ENCODE measurements at regions not wholly inside any gene's neighbourhood (a gene's known extent, or its start where the extent isn't known, plus 50 kb on each side); places are given as distances from the start of the nearest gene placed in this dataset.

DNA sequence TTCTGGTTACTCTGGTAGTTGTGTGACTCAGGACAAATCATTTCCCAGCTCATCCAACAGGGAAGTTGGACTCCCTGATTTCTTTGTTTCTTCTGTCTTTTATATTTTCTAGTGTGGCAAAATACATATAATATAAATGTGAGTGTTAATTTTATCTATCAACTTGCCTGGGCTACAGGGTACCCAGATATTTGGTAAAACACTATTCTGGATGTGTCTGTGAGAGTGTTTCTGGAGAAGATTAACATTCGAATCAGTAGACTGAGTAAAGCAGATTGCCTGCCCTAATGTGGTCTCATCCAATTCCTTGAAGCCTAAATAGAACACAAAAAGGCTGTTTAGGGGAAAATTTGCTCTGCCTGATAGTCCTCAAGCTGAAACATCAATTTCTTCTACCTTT lies 91.1 kb upstream of the EPCAM start:
- H3K36me3 ChIP-seq (ENCODE audit: control insufficient read depth in 2 of 2, insufficient read depth in 2 of 2, low read length in 1 of 2), result no peaks in the 10 kb centered on the region
- H4K20me1 ChIP-seq (ENCODE audit: control insufficient read depth, insufficient read depth), result no peaks in the 10 kb centered on the region
- WGBS (ENCODE audit: insufficient coverage, insufficient replicate concordance, low lambda C conversion rate, missing lambda C conversion rate), result 25% methylated on average over 1 of the region's 1 CpG
- no peaks in the 10 kb centered on the region for H3K79me2 ChIP-seq (ENCODE audit: control insufficient read depth, insufficient read depth, low read length)
- SMC1A ChIA-PET (ENCODE audit: uncharacterized antibody, unreplicated experiment), result interaction anchor here (1.2 to 12.0 kb wide), 5 partner anchors 8 to 33 kb away, joined by 3 to 134 read pairs (median 5); no protein-coding TSS in a partner anchor
- TF ChIP-seq, protein P1, sequence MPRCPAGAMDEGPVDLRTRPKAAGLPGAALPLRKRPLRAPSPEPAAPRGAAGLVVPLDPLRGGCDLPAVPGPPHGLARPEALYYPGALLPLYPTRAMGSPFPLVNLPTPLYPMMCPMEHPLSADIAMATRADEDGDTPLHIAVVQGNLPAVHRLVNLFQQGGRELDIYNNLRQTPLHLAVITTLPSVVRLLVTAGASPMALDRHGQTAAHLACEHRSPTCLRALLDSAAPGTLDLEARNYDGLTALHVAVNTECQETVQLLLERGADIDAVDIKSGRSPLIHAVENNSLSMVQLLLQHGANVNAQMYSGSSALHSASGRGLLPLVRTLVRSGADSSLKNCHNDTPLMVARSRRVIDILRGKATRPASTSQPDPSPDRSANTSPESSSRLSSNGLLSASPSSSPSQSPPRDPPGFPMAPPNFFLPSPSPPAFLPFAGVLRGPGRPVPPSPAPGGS (IDR thresholded peaks at IDR 0.05; ENCODE audit: borderline replicate concordance, insufficient read depth, low read depth, low read length, poor library complexity, severe bottlenecking), result no peak
- TF ChIP-seq STAT3 (IDR thresholded peaks at IDR 0.05; ENCODE audit: low read depth, low read length) (no peak), NBN (IDR thresholded peaks at IDR 0.05) (no peak), ESRRA (IDR thresholded peaks at IDR 0.05; ENCODE audit: low read length) (no peak), RAD21 (IDR thresholded peaks at IDR 0.05; ENCODE audit: insufficient read depth, low read depth, low read length) (no peak), HDGF (IDR thresholded peaks at IDR 0.05) (no peak), GABPA (IDR thresholded peaks at IDR 0.05; ENCODE audit: low read depth) (no peak), ETV6 (conservative IDR thresholded peaks at IDR 0.05 in 1 of 2, IDR thresholded peaks at IDR 0.05 in 1 of 2; ENCODE audit: borderline replicate concordance in 1 of 2, low read depth in 1 of 2) (no peak), MXI1 (IDR thresholded peaks at IDR 0.05; ENCODE audit: low read depth, low read length) (no peak), SPI1 (IDR thresholded peaks at IDR 0.05; ENCODE audit: borderline replicate concordance, insufficient read depth, low read depth, low read length) (no peak), RFX5 (IDR thresholded peaks at IDR 0.05; ENCODE audit: low read depth, low read length) (no peak)
- TF ChIP-seq, protein P2, sequence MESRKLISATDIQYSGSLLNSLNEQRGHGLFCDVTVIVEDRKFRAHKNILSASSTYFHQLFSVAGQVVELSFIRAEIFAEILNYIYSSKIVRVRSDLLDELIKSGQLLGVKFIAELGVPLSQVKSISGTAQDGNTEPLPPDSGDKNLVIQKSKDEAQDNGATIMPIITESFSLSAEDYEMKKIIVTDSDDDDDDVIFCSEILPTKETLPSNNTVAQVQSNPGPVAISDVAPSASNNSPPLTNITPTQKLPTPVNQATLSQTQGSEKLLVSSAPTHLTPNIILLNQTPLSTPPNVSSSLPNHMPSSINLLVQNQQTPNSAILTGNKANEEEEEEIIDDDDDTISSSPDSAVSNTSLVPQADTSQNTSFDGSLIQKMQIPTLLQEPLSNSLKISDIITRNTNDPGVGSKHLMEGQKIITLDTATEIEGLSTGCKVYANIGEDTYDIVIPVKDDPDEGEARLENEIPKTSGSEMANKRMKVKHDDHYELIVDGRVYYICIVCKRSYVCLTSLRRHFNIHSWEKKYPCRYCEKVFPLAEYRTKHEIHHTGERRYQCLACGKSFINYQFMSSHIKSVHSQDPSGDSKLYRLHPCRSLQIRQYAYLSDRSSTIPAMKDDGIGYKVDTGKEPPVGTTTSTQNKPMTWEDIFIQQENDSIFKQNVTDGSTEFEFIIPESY (IDR thresholded peaks at IDR 0.05), result no peak
- H3K27me3 ChIP-seq (replicated peaks in 1 of 2; ENCODE audit: control insufficient read depth in 2 of 2, insufficient read depth in 2 of 2, low read length in 1 of 2), result no peaks in the 10 kb centered on the region
- intact Hi-C loops (cut with micrococcal nuclease; ENCODE audit: unreplicated experiment) (no loop called here), in situ Hi-C loops (cut with MboI) (no loop called here)
- no peak overlapping the region for H3K4me2 ChIP-seq (ENCODE audit: control insufficient read depth, insufficient read depth)
- POLR2A ChIA-PET, result interaction anchor here (1.5 kb wide), 1 partner anchor 23 kb away, joined by 4 read pairs; no protein-coding TSS in a partner anchor
- H3K27ac ChIP-seq (ENCODE audit: control insufficient read depth, insufficient read depth), result no peak overlapping the region
- no peak overlapping the region for H2AFZ ChIP-seq (ENCODE audit: control insufficient read depth, low read depth, low read length)
- no peak overlapping the region for H3K9ac ChIP-seq (ENCODE audit: control insufficient read depth, insufficient read depth, low read length)
- no TSS peak for BruUV-seq (replicated peaks)
- no peaks in the 10 kb centered on the region for H3K9me3 ChIP-seq (replicated peaks; ENCODE audit: control insufficient read depth, insufficient read depth, low read length)
- CTCF ChIA-PET, result interaction anchor here (1.2 to 2.2 kb wide), 3 partner anchors 8 to 35 kb away, joined by 3 to 8 read pairs (median 5); no protein-coding TSS in a partner anchor
- no peak overlapping the region for H3K4me3 ChIP-seq
- peaks cover 1% of the 10 kb centered on the region for H3K4me1 ChIP-seq (ENCODE audit: control insufficient read depth, insufficient read depth, low read length)
- DNase-seq (ENCODE audit: low read depth, low spot score) (no peak), FAIRE-seq (no peak), ATAC-seq (no peak)
- RAD21 ChIA-PET (ENCODE audit: unreplicated experiment), result interaction anchor here (1.2 kb wide), 1 partner anchor 23 kb away, joined by 4 read pairs; no protein-coding TSS in a partner anchor

Data from GM12878 (cell line).